ENCODE measurements at regions not wholly inside any gene's neighbourhood (a gene's known extent, or its start where the extent isn't known, plus 50 kb on each side); places are given as distances from the start of the nearest gene placed in this dataset.

DNA sequence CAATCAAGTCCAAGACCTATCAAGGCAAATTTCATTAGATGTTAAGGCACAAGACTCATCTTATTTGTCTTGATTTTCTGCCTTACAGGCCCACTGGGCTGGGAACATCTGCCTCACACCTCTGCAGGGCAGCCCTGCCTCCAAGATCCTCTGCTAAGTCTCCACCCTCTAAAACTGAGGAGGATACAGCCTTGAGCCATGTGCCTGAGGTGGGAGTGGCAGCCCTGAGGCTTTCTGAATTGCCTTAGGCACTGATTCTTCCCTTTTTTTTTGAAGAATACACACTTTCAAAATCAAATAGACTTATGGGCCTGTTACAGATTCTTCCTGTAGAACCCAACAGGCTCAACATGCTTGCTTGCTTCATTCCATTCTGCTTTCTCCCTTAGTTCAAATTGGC, 544.3 kb upstream of the ADAMTS5 start:
- H3K9me3 Mint-ChIP-seq, result no peaks in the 10 kb centered on the region
- H3K4me3 Mint-ChIP-seq, result no peak overlapping the region
- no peak overlapping the region for H3K27ac Mint-ChIP-seq
- DNase-seq, result no peak
- no peaks in the 10 kb centered on the region for H3K4me1 Mint-ChIP-seq
- H3K27me3 Mint-ChIP-seq (ENCODE audit: low read depth, poor library complexity), result no peaks in the 10 kb centered on the region
- no peaks in the 10 kb centered on the region for H3K36me3 Mint-ChIP-seq (ENCODE audit: low read depth)
- TF ChIP-seq, protein P1, sequence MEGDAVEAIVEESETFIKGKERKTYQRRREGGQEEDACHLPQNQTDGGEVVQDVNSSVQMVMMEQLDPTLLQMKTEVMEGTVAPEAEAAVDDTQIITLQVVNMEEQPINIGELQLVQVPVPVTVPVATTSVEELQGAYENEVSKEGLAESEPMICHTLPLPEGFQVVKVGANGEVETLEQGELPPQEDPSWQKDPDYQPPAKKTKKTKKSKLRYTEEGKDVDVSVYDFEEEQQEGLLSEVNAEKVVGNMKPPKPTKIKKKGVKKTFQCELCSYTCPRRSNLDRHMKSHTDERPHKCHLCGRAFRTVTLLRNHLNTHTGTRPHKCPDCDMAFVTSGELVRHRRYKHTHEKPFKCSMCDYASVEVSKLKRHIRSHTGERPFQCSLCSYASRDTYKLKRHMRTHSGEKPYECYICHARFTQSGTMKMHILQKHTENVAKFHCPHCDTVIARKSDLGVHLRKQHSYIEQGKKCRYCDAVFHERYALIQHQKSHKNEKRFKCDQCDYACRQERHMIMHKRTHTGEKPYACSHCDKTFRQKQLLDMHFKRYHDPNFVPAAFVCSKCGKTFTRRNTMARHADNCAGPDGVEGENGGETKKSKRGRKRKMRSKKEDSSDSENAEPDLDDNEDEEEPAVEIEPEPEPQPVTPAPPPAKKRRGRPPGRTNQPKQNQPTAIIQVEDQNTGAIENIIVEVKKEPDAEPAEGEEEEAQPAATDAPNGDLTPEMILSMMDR (IDR thresholded peaks at IDR 0.05), result no peak

DNA sequence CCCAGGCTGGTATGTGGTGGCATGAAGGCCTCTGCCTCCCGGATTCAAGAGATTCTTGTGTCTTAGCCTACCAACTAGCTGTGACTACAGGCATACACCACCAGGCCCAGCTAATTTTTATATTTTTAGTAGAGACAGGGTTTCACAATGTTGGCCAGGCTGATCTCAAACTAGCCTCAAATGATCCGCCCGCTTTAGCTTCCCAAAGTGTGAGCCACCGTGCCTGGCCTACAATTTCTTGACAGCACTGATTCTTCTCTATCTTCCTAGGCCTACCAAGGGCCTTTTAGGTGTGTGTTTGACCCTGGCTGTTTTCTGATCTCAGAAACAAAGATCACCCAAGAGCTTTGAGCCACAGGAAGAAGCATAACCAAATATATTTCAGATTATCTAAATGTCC, 540.8 kb upstream of the ADAMTS5 start:
- Mint-ChIP-seq H3K9me3 (no peaks in the 10 kb centered on the region), H3K4me1 (no peaks in the 10 kb centered on the region), H3K27me3 (ENCODE audit: low read depth, poor library complexity) (no peaks in the 10 kb centered on the region), H3K27ac (no peak overlapping the region), H3K36me3 (ENCODE audit: low read depth) (no peaks in the 10 kb centered on the region), H3K4me3 (no peak overlapping the region)
- no peak for DNase-seq
- TF ChIP-seq, protein P1 (IDR thresholded peaks at IDR 0.05), result no peak

DNA sequence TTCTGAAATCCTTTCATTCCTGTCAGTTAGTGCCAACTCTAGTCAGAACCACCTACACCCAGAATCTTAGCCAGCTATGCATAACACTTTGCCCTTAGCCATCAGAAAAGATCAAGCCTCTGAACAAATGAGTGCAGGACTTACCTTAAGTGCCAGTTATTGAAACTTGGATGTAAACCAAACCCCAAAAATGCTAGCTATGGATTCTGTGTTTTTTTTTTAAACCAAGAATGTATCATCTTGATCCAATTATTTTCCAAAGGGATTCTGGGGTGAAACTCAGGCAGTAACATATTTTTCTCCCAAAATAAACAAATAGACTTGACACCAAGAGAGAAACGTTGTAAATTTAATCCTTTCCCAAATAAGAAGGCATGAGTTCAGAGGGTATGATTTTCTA, 538.6 kb upstream of the ADAMTS5 start:
- Mint-ChIP-seq H3K36me3 (ENCODE audit: low read depth) (no peaks in the 10 kb centered on the region), H3K27ac (no peak overlapping the region), H3K9me3 (no peaks in the 10 kb centered on the region), H3K27me3 (ENCODE audit: low read depth, poor library complexity) (no peaks in the 10 kb centered on the region), H3K4me1 (no peaks in the 10 kb centered on the region), H3K4me3 (no peak overlapping the region)
- no peak for DNase-seq
- TF ChIP-seq, protein P1 (IDR thresholded peaks at IDR 0.05), result no peak

DNA sequence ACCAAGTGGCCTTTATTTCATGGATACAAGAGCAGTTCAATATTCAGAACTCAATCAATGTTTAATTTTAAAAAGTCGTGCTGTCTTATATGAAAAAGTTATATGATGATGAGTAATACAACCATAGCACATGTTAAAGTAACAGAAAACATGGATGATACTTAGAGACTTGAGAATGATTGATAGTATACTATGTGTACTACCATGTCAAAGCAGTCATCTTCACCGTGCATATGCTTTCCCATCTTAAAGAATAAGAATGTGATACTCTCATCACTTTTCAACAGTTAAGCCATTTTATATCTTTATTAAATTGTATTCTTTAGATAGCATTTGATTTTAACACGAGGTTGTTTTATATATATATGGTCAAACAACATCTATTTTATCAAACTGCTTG, 535.9 kb upstream of the ADAMTS5 start:
- Mint-ChIP-seq H3K4me3 (no peak overlapping the region), H3K9me3 (no peaks in the 10 kb centered on the region), H3K27me3 (ENCODE audit: low read depth, poor library complexity) (no peaks in the 10 kb centered on the region), H3K36me3 (ENCODE audit: low read depth) (no peaks in the 10 kb centered on the region), H3K27ac (no peak overlapping the region), H3K4me1 (no peaks in the 10 kb centered on the region)
- TF ChIP-seq, protein P1 (IDR thresholded peaks at IDR 0.05), result no peak
- DNase-seq, result no peak

DNA sequence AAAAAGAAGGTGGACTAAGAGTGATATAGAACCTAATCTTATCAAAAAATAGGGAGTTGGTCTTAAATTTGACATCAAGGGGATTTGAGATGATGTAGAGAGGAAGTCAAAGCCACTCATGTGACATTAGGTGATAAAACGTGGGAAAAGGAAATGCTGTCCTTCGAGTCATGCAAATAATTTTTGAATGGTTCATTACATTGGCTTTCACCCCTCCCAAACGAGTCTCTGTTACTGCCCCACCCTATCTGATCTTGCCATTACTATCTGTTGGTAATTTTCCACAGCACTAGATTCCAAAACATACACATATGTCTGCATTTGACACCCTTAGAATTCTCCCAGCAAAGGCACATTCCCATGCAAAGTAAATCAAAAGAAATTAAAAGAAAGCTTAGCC, 531.1 kb upstream of the ADAMTS5 start:
- no peaks in the 10 kb centered on the region for H3K9me3 Mint-ChIP-seq
- no peaks in the 10 kb centered on the region for H3K36me3 Mint-ChIP-seq (ENCODE audit: low read depth)
- H3K4me1 Mint-ChIP-seq, result no peaks in the 10 kb centered on the region
- no peak overlapping the region for H3K4me3 Mint-ChIP-seq
- TF ChIP-seq, protein P1 (IDR thresholded peaks at IDR 0.05), result no peak
- no peak for DNase-seq
- H3K27me3 Mint-ChIP-seq (ENCODE audit: low read depth, poor library complexity), result no peaks in the 10 kb centered on the region
- no peak overlapping the region for H3K27ac Mint-ChIP-seq

DNA sequence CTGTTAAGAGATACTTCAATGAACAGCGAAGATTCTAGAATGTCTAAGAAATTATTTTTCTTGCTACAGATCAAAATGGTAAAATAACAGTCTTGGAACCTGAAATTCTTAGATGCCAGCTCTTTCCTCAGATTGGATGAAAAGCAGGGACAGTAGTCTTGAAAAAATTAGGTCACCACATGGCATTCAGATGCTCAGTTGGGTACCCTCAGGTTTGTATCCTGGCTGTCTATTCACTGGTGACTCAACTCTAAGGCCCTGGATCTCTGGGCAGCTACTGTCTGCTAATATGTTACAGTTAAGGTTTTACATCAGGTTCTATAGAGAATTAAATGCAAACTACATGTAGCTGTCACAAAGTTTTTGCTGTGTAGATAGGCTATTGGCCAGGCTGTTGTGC, 528.9 kb upstream of the ADAMTS5 start:
- Mint-ChIP-seq H3K9me3 (no peaks in the 10 kb centered on the region), H3K4me1 (peaks cover 10% of the 10 kb centered on the region), H3K27ac (no peak overlapping the region), H3K4me3 (no peak overlapping the region), H3K27me3 (ENCODE audit: low read depth, poor library complexity) (no peaks in the 10 kb centered on the region), H3K36me3 (ENCODE audit: low read depth) (no peaks in the 10 kb centered on the region)
- DNase-seq, result no peak
- TF ChIP-seq, protein P1 (IDR thresholded peaks at IDR 0.05), result no peak

All from nephron progenitor cell (in vitro differentiated cells).